CD14-positive monocyte (primary cell): ENCODE measurements at regions not wholly inside any gene's neighbourhood (a gene's known extent, or its start where the extent isn't known, plus 50 kb on each side); places are given as distances from the start of the nearest gene placed in this dataset.
A peak's percentile ranks its signal among the peaks of the same experiment; 100 is the strongest.

ENCODE experiments used
- DNase-seq, 3 donors: peaks; one replicate each; pipeline ENCODE4 v3.0.0-alpha.2; 2011 to 2022
- H2AFZ ChIP-seq: 2 replicates; pipeline ENCODE4 v1.6.0; 2012; ENCODE audit warnings: mild to moderate bottlenecking, low read depth, low read length, inconsistent platforms; ENCODE audit not compliant: insufficient read depth, poor library complexity, severe bottlenecking
- H3K27ac ChIP-seq, 2 donors: 1 replicate in 1 of 2; 2 replicates in 1 of 2; pipeline ENCODE4 v1.5.1; 2012 to 2013; ENCODE audit warnings: low read length in 2 of 2, control low read depth in 1 of 2, inconsistent platforms in 1 of 2, low read depth in 1 of 2, mild to moderate bottlenecking in 1 of 2
- H3K27me3 ChIP-seq, 2 donors: one replicate each; pipeline versions ENCODE4 v1.6.0 to v1.6.1; 2011 to 2013; ENCODE audit warnings: low read length in 2 of 2; ENCODE audit not compliant: control insufficient read depth in 2 of 2, insufficient read depth in 2 of 2
- H3K36me3 ChIP-seq, 2 donors: replicated peaks in 1 of 2; 1 replicate in 1 of 2; 2 replicates in 1 of 2; pipeline versions ENCODE4 v1.5.1 to v1.6.1; 2012 to 2013; ENCODE audit warnings: low read length in 2 of 2, control low read depth in 1 of 2, inconsistent platforms in 1 of 2, mild to moderate bottlenecking in 1 of 2; ENCODE audit not compliant: insufficient read depth in 2 of 2, control insufficient read depth in 1 of 2
- H3K4me1 ChIP-seq, 2 donors: 1 replicate in 1 of 2; 2 replicates in 1 of 2; pipeline versions ENCODE4 v1.5.1 to v1.6.1; 2012 to 2013; ENCODE audit warnings: low read length in 2 of 2, control low read depth in 1 of 2, inconsistent platforms in 1 of 2, mild to moderate bottlenecking in 1 of 2, moderate library complexity in 1 of 2; ENCODE audit not compliant: insufficient read depth in 2 of 2, control insufficient read depth in 1 of 2
- H3K4me2 ChIP-seq: replicated peaks from 2 replicates; pipeline ENCODE3; 2012; ENCODE audit warnings: low read length, moderate library complexity, mild to moderate bottlenecking; ENCODE audit not compliant: poor library complexity, severe bottlenecking; ENCODE audit errors: extremely low read depth
- H3K4me3 ChIP-seq, 3 experiments: fragments of 200-600 bp in 1 of 3; sonication (generic) in 1 of 3; replicated peaks in 1 of 3; 1 replicate in 2 of 3; 2 replicates in 1 of 3; pipeline ENCODE4 v1.5.1; 2011 to 2013; ENCODE audit warnings: low read length in 3 of 3, mild to moderate bottlenecking in 3 of 3, control low read depth in 2 of 3, low read depth in 2 of 3, inconsistent platforms in 1 of 3, moderate library complexity in 1 of 3
- H3K79me2 ChIP-seq: 2 replicates; pipeline ENCODE4 v1.6.0; 2012; ENCODE audit warnings: mild to moderate bottlenecking, control low read depth, inconsistent platforms, low read length, moderate library complexity; ENCODE audit not compliant: insufficient read depth
- H3K9ac ChIP-seq: 2 replicates; pipeline ENCODE4 v1.6.0; 2017; ENCODE audit warnings: low read length, mild to moderate bottlenecking; ENCODE audit not compliant: insufficient read depth, poor library complexity, severe bottlenecking
- H3K9me3 ChIP-seq, 2 donors: replicated peaks in 1 of 2; 1 replicate in 1 of 2; 2 replicates in 1 of 2; pipeline versions ENCODE4 v1.5.1 to v1.6.1; 2012 to 2013; ENCODE audit warnings: low read length in 2 of 2, control low read depth in 1 of 2; ENCODE audit not compliant: control insufficient read depth in 1 of 2, insufficient read depth in 1 of 2
- H4K20me1 ChIP-seq: 2 replicates; pipeline ENCODE4 v1.6.0; 2012; ENCODE audit warnings: mild to moderate bottlenecking, low read length, control low read depth, moderate library complexity; ENCODE audit not compliant: insufficient read depth
- H3K27ac Mint-ChIP-seq, 7 donors: one replicate each; pipeline ENCODE4 v1.8.0; 2020; ENCODE audit warnings: mild to moderate bottlenecking in 7 of 7, mixed read lengths in 7 of 7, moderate library complexity in 6 of 7, inconsistent platforms in 2 of 7
- H3K27me3 Mint-ChIP-seq, 3 donors: one replicate each; pipeline ENCODE4 v1.8.0; 2021 to 2022; ENCODE audit warnings: low read depth in 3 of 3, mild to moderate bottlenecking in 3 of 3, mixed read lengths in 3 of 3, moderate library complexity in 3 of 3, inconsistent platforms in 1 of 3
- H3K36me3 Mint-ChIP-seq, 2 donors: one replicate each; pipeline ENCODE4 v1.8.0; 2020; ENCODE audit warnings: mixed read lengths in 2 of 2, inconsistent platforms in 1 of 2, mild to moderate bottlenecking in 1 of 2
- H3K4me1 Mint-ChIP-seq: one replicate; pipeline ENCODE4 v1.8.0; 2020; ENCODE audit warnings: mild to moderate bottlenecking, mixed read lengths
- H3K4me3 Mint-ChIP-seq, 2 donors: one replicate each; pipeline ENCODE4 v1.8.0; 2020; ENCODE audit warnings: mild to moderate bottlenecking in 2 of 2, mixed read lengths in 2 of 2, moderate library complexity in 1 of 2
- H3K9me3 Mint-ChIP-seq, 7 donors: one replicate each; pipeline ENCODE4 v1.8.0; 2020 to 2022; ENCODE audit warnings: mixed read lengths in 7 of 7, mild to moderate bottlenecking in 6 of 7, moderate library complexity in 6 of 7, inconsistent platforms in 2 of 7
- CTCF ChIP-seq: fragments of 200-600 bp; IDR thresholded peaks from one replicate; pipeline ENCODE4 v1.8.0; 2022; ENCODE audit warnings: antibody characterized with exemption, mild to moderate bottlenecking
- WGBS: methylation state at CpG from one replicate; pipeline ENCODE4 v1.1.5; 2013; ENCODE audit warnings: missing lambda C conversion rate; ENCODE audit not compliant: insufficient coverage; 5-methylcytosine and 5-hydroxymethylcytosine counted together
- intact Hi-C, 2 donors: fragments of 100-400 bp; cut with micrococcal nuclease; formaldehyde crosslinking; loops; one replicate each; pipeline versions ENCODE4 v1.15.0 to v1.15.1; 2023

- Mint-ChIP-seq H3K4me1 (peaks cover 2% of the 10 kb centered on the region), H3K36me3 (peaks cover 0 to 2% of the 10 kb centered on the region in 2 donors), H3K9me3 (peaks cover 4 to 12% (median 9%) of the 10 kb centered on the region in 7 donors), H3K4me3 (no peak overlapping the region), H3K27me3 (peaks cover 2 to 4% (median 2%) of the 10 kb centered on the region in 3 donors), H3K27ac (no peak overlapping the region)
- Histone ChIP-seq H3K4me3 (no peak overlapping the region), H3K27me3 (no peaks in the 10 kb centered on the region), H3K9me3 (peaks cover 0 to 6% of the 10 kb centered on the region in 2 donors), H3K36me3 (no peaks in the 10 kb centered on the region), H3K4me2 (no peak overlapping the region), H3K79me2 (no peaks in the 10 kb centered on the region), H2AFZ (no peak overlapping the region), H3K27ac (no peak overlapping the region), H4K20me1 (no peaks in the 10 kb centered on the region), H3K9ac (no peak overlapping the region), H3K4me1 (no peaks in the 10 kb centered on the region)
- no peak for TF ChIP-seq CTCF
- DNase-seq, result no peak
- intact Hi-C loops, result no loop called here
- WGBS, result no CpG with 5 or more reads among the region's 2 CpGs
These were observed 59.1 kb downstream of the NOG start for GRCh38 chr17:56652628-56653027.

DNA sequence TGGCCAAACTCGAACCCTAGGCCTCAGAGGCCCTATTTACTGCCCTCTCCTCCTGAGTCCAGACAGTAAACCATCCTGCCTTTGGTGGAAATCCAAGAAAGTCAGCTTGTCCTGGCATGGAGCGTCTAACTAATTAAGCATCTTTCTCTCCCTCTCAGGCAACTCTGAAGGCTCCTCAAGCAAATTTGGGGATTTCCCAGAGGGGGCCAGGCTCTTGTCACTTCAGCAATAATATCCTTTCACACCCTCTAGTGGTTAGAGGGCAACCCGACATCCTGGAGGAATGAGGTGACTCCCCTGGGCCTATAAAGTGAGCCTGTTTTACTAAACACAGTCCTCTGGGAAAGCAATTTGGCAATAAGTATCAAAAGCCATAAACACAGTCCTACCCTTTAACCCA, 60.4 kb downstream of the NOG start:
- TF ChIP-seq CTCF, result peak; percentile 42
- H3K27ac ChIP-seq, result no peak overlapping the region
- 63% methylated on average over 2 of the region's 3 CpGs for WGBS
- no peaks in the 10 kb centered on the region for H3K27me3 ChIP-seq
- no peaks in the 10 kb centered on the region for H3K36me3 ChIP-seq
- H3K4me3 ChIP-seq, result no peak overlapping the region
- peaks cover 2 to 4% (median 2%) of the 10 kb centered on the region in 3 donors for H3K27me3 Mint-ChIP-seq
- H3K9ac ChIP-seq, result no peak overlapping the region
- no peak overlapping the region for H2AFZ ChIP-seq
- intact Hi-C loops, result no loop called here
- H3K4me3 Mint-ChIP-seq, result no peak overlapping the region
- H3K4me1 Mint-ChIP-seq, result peaks cover 2% of the 10 kb centered on the region
- no peaks in the 10 kb centered on the region for H3K4me1 ChIP-seq
- H3K9me3 Mint-ChIP-seq, result peaks cover 4 to 13% (median 9%) of the 10 kb centered on the region in 7 donors
- no peaks in the 10 kb centered on the region for H4K20me1 ChIP-seq
- DNase-seq, result peak; percentile 7 to 49 (median 15)
- H3K4me2 ChIP-seq, result no peak overlapping the region
- H3K9me3 ChIP-seq, result peaks cover 0 to 6% of the 10 kb centered on the region in 2 donors
- H3K36me3 Mint-ChIP-seq, result peaks cover 0 to 2% of the 10 kb centered on the region in 2 donors
- no peak overlapping the region for H3K27ac Mint-ChIP-seq
- H3K79me2 ChIP-seq, result no peaks in the 10 kb centered on the region
